GM12891 (cell line): ENCODE measurements at regions not wholly inside any gene's neighbourhood (a gene's known extent, or its start where the extent isn't known, plus 50 kb on each side); places are given as distances from the start of the nearest gene placed in this dataset.
"Not testable (repeated sequence)": the region's sequence is repeated elsewhere in the genome, so short reads cannot be mapped to it uniquely, and the experiment has no call there.

Experiments
- DNase-seq: peaks from one replicate; pipeline ENCODE4 v3.0.0; 2011; ENCODE audit warnings: low spot score; ENCODE audit not compliant: insufficient read length
- FAIRE-seq: peaks from 2 replicates; lab custom pipeline; 2011; peaks lifted over from hg19 to GRCh38; lab: Jason Lieb, UNC
- PAX5 ChIP-seq: IDR thresholded peaks from 2 replicates; pipeline ENCODE4 v1.6.1; 2011; ENCODE audit warnings: low read length, moderate library complexity, mild to moderate bottlenecking; ENCODE audit not compliant: insufficient read depth, severe bottlenecking
- POLR2A ChIP-seq: IDR thresholded peaks from 2 replicates; pipeline ENCODE4 v1.6.1; 2011; ENCODE audit warnings: low read depth, low read length, control low read depth
- POLR2AphosphoS5 ChIP-seq: IDR thresholded peaks from 2 replicates; pipeline ENCODE4 v1.6.1; 2011; ENCODE audit warnings: low read depth, low read length, control low read depth
- POU2F2 ChIP-seq: IDR thresholded peaks from 2 replicates; pipeline ENCODE4 v1.6.1; 2011; ENCODE audit warnings: low read depth, mild to moderate bottlenecking, control low read depth, low read length, moderate library complexity
- SPI1 ChIP-seq: IDR thresholded peaks from 2 replicates; pipeline ENCODE4 v1.6.1; 2011; ENCODE audit warnings: low read depth, low read length, control low read depth
- TAF1 ChIP-seq: IDR thresholded peaks from 2 replicates; pipeline ENCODE4 v1.6.1; 2011; ENCODE audit warnings: low read depth, low read length, control low read depth

- DNase-seq (no peak), FAIRE-seq (no peak)
- TF ChIP-seq TAF1 (no peak), POLR2A (no peak), PAX5 (no peak), POLR2AphosphoS5 (no peak), SPI1 (no peak), POU2F2 (no peak)
Observed at GRCh38 chrX:114178126-114178525, 405.8 kb upstream of the HTR2C start.

GRCh38 chrX:114167276-114167675 is 416.6 kb upstream of the HTR2C start:
- FAIRE-seq, DNase-seq: not testable (repeated sequence)

DNA sequence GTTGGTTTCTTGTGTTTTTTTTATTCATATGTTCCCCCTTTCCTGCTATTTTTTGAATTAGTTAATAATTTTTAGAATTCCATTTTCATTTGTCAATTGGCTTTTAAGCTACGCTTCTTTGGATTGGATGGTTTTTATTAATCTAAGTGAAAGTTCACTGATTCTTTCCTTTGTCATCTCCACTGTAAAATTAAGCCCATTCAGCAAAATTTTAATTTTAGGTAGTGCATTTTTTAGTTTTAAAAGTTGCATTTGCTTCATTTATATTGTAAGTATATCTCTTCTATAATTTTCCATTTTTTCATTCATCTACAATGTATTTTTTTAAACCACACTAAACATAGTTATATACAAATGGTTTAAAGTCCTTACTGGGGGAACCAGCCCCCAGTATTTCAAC is 417.3 kb upstream of the HTR2C start:
- TF ChIP-seq POLR2AphosphoS5 (no peak), PAX5 (no peak), TAF1 (no peak), SPI1 (no peak), POLR2A (no peak), POU2F2 (no peak)
- no peak for DNase-seq
- FAIRE-seq = no peak

- TF ChIP-seq PAX5 (no peak), POU2F2 (no peak), POLR2AphosphoS5 (no peak), TAF1 (no peak), SPI1 (no peak), POLR2A (no peak)
- DNase-seq (no peak), FAIRE-seq (no peak)
Observed at GRCh38 chrX:114165537-114165936, 418.3 kb upstream of the HTR2C start.

DNA sequence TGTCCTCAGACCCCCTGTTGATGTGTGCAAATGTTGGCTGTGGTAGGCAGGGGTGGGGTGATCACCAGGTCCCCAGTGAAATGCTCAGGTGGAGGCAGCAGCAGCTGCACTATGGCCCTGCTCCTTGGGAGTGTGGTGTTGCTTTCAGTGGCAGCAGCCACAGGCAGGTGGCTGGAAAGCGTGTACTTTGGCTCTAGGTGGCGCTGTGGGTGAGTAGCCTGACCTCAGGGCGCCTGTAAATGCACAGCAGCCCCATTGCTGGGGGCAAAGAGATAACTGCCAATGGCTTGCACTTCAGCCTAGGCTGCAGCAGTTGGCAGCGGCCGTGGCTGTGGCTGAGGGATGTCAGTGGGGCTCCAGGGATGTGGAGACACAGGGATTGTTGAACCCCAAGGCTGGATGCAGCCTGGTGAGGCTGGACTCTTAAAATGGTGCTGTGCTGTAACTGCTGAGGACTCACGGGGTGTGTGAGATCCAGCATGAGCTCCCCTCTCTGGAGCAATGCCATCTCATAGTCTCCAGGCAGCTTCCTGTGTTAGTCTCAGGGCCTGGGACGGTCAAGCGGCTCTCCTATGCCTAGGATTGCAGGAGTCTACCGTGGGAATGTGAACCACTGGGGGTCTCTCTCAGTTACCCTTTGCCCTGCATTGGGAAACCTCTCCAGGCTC is 421.7 kb upstream of the HTR2C start:
- no peak for DNase-seq
- TF ChIP-seq POU2F2 = no peak
- no peak for TF ChIP-seq SPI1
- no peak for TF ChIP-seq TAF1
- no peak for TF ChIP-seq POLR2AphosphoS5
- TF ChIP-seq PAX5 = no peak
- no peak for TF ChIP-seq POLR2A
- FAIRE-seq = no peak

GRCh38 chrX:114152801-114153200 is 431.1 kb upstream of the HTR2C start:
- DNase-seq (no peak), FAIRE-seq (no peak)
- TF ChIP-seq PAX5 (no peak), TAF1 (no peak), SPI1 (no peak), POLR2A (no peak), POLR2AphosphoS5 (no peak), POU2F2 (no peak)

DNA sequence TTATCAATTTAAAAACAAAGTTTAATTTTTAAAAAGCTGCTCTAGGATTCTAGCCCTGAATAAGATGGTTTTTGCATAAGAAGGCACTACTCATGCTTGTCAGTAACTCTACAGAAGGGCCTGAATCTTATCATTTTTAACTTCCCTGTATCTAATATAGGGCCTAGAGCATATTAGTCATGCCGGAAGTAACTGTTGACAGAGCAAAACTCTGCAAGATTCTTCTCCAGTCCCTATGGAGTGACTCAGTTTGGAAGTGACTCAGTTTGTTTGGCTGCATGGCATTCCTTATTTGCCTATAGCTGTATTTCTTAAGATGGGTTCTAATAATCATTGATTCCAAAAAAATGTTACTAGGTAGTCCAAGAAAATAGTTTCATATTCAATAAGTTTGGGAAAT is 431.8 kb upstream of the HTR2C start:
- DNase-seq (no peak), FAIRE-seq (no peak)
- TF ChIP-seq TAF1 (no peak), PAX5 (no peak), POU2F2 (no peak), SPI1 (no peak), POLR2AphosphoS5 (no peak)

DNA sequence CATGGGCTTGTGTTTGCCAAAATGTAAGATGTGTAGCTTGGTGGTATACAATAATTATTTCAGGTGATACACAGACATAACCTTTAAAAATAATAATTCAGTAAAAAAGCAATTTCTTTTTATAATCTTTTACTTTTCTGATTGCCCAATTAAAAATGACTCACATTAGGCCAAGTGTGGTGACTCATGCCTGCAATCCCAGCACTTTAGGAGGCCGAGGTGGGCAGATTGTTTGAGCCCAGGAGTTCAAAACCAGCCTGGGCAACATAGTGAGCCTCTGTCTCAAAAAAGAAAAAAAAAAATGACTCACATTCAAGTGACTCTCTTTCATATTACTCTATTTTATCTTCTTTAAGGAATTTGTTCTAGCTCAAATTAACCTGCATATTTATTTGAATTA is 449.4 kb upstream of the HTR2C start:
- FAIRE-seq (no peak), DNase-seq (no peak)
- TF ChIP-seq SPI1 (no peak), POU2F2 (no peak), PAX5 (no peak), TAF1 (no peak), POLR2A (no peak), POLR2AphosphoS5 (no peak)

DNA sequence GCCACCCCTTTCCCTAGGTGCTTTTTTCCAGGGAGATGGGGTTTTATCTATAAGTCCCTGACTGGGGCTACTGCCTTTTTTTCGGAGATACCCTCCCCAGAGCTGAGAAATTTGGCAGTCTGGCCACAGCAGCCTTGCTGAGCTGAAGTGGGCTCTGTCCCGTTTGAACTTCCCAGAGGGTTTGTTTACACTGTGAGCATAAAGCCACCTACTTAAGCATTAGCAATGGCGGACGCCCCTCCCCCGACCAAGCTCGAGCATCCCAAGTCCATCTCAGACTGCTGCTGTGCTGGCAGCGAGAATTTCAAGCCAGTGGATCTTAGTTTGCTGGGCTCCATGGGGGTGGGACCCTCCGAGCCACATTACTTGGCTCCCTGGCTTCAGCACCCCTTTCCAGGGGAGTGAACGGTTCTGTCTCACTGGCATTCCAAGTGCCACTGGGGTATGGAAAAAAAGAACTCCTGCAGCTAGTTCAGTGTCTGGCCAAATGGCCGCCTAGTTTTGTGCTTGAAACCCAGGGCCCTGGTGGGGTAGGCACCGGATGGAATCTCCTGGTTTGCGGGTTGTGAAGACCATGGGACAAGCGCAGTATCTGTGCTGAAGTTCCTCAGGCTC is 456.4 kb upstream of the HTR2C start:
- FAIRE-seq (no peak), DNase-seq (no peak)
- TF ChIP-seq POU2F2 (no peak), POLR2AphosphoS5 (no peak), SPI1 (no peak), TAF1 (no peak), PAX5 (no peak), POLR2A (no peak)

DNA sequence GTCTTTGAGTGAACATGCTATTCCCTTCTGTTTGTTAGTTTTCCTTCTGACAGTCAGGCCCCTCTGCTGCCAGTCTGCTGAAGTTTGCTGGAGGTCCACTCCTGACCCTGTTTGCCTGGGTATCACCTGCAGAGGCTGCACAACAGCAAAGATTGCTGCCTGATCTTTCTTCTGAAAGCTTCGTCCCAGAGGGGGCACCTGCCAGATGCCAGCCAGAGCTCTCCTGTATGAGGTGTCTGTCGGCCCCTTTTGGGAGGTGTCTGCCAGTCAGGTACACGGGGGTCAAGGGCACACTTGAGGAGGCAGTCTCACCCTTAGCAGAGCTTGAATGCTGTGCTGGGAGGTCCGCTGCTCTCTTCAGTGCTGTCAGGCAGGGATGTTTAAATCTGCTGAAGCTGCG is 456.9 kb upstream of the HTR2C start:
- FAIRE-seq (no peak), DNase-seq (no peak)
- TF ChIP-seq POLR2A (no peak), PAX5 (no peak), POLR2AphosphoS5 (no peak), POU2F2 (no peak), SPI1 (no peak), TAF1 (no peak)
